KOPT-K1 (cell line): ENCODE measurements at regions not wholly inside any gene's neighbourhood (a gene's known extent, or its start where the extent isn't known, plus 50 kb on each side); places are given as distances from the start of the nearest gene placed in this dataset.
"Not testable (repeated sequence)": the region's sequence is repeated elsewhere in the genome, so short reads cannot be mapped to it uniquely, and the experiment has no call there.

Experiments
- H3K27ac ChIP-seq: fragments of 200-600 bp; sonication (generic); 2 replicates; pipeline ENCODE4 v1.5.1; 2016; ENCODE audit warnings: antibody characterized with exemption, mild to moderate bottlenecking, low read depth, low read length; ENCODE audit not compliant: poor library complexity, severe bottlenecking
- H3K36me3 ChIP-seq: fragments of 200-600 bp; sonication (generic); 2 replicates; pipeline ENCODE4 v1.5.1; 2017; ENCODE audit warnings: antibody characterized with exemption, mild to moderate bottlenecking, low read length, moderate library complexity; ENCODE audit not compliant: insufficient read depth
- H3K9me3 ChIP-seq: fragments of 200-600 bp; sonication (generic); 2 replicates; pipeline ENCODE4 v1.5.1; 2017; ENCODE audit warnings: antibody characterized with exemption, low read length, mild to moderate bottlenecking; ENCODE audit not compliant: insufficient read depth, poor library complexity, severe bottlenecking

DNA sequence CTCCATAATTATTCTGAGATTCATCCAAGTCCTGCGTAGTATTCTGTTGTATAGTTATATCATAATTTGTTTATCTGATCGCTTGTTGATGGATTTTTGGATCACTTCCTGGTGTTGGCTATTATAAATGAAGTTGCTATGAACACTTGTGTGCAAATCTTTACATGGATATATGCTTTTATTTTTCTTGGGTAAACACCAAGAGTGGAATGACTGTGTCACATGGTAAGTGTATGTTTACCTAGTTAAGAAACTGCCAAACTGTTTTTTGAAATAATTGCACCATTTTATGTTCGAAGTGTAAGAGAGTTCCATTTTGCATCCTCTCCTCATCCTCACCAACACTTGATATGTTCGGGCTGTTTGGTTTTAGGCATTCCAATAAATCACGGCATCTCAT, 360.4 kb upstream of the FRG2C start:
- H3K27ac ChIP-seq = no peak overlapping the region
- H3K36me3 ChIP-seq = no peaks in the 10 kb centered on the region
- no peaks in the 10 kb centered on the region for H3K9me3 ChIP-seq

DNA sequence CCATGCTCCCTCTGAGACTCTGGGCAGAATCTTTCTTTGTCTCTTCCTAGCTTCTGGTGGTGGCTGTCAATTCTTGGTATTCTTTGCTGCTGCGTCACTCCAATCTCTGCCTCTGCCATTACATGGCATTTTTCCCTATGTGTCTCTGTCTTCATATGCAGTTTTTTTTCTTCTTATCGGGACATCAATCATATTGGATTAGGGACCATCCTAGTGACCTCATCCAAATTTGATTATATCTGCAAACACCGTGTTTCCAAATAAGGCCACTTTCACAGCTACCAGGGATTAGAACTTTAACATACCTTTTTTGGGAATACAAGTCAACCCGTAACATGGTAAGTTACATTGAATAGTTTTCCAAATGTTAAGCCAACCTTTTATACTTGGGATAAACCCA, 358.2 kb upstream of the FRG2C start:
- H3K36me3 ChIP-seq = no peaks in the 10 kb centered on the region
- H3K27ac ChIP-seq = no peak overlapping the region
- no peaks in the 10 kb centered on the region for H3K9me3 ChIP-seq

DNA sequence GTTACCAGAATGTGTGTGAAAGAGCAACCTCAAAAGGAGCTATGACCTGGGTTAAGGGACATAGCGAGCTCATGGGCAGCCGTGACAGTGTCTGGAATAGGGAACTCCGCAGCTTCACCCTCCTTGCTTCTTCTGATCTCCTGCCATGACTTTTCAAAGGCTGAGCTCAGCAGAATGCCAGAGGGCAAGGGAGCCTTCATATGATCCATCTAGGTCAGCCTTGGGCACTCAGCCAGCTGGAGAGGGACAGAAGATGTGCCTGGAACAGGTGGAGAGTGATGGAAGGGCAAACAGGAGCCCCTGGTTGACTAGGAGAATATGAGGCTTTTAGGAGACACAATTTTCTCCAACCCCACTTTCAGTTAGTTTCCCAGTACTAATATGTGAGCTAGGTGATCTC, 352.8 kb upstream of the FRG2C start:
- not testable (repeated sequence) for H3K27ac ChIP-seq, H3K9me3 ChIP-seq, H3K36me3 ChIP-seq

DNA sequence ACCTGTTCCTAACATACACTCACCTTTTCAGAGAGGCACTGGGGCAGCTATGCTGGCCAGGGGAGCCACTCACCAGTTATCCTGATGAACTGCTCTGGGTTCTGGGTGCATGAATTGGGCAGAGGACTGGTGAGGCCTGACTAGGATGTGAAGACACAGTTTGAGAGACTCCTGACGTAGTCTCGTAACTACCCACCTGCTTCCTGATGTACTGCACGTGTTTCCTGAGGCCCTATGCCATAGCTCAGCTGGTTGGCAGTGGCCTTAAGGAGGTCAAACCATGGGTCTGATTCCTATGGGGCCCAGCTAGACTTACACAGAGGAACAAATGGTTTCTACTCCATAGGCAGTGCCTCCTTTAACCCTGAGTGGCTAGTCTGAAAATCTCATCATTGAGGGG, 351.7 kb upstream of the FRG2C start:
- H3K36me3 ChIP-seq, H3K27ac ChIP-seq, H3K9me3 ChIP-seq: not testable (repeated sequence)

DNA sequence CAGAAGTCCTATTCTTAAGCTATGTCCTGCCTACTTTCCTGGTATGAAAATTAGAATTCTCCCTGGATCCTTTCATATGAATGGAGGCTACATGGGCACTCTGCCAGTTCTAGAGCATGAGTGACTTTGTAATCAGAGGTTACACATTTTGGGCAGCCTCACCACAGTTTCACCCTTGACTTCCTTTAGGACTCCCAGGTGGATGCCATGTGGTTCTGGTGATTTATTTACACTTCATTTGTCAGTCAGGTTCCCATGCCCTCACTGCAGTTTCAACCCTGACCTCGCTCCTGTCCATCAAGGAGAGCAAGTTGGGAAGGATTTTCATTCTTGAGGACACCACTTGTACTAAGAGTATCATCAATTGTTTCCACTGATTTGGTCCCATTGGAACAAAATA, 344.4 kb upstream of the FRG2C start:
- not testable (repeated sequence) for H3K36me3 ChIP-seq, H3K9me3 ChIP-seq, H3K27ac ChIP-seq

DNA sequence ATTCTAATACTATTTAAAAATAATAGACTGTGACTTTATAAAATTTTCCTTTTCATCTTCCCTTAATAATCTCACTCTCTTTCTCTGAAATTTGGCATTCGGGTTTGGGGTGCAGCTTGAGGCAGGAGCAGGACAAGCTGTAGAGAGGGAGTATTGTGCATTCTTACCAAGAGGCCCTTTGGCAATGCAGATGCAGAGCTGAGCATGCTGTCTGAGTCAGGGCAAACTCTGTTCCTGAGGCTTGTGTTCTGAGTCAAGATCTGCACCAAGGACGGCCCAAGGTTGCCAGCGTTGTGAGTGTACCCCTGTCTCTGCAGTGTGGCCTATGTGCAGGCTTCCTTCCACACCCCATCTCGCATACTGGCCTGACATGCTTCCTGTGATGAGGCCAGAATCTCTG, 343.8 kb upstream of the FRG2C start:
- no peaks in the 10 kb centered on the region for H3K36me3 ChIP-seq
- no peak overlapping the region for H3K27ac ChIP-seq
- H3K9me3 ChIP-seq = no peaks in the 10 kb centered on the region

DNA sequence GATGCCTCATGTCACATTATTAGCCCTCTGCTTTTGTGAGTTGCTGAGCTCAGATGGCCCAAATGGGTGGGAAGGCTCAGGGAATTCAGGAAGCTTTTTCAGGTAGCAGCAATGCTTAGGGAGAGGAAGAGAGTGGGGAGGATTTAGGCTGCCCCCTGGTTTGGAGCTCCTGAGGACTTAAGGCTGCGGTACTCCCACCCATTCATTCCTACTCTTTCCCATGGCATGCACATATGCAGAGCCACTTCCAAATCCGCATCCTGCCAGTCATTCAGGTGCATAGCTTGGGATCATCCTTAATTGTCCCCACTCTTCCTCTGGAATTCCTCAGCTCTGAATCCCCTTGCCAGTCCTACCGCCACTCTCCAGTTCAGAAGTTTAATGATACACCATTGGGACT, 343.1 kb upstream of the FRG2C start:
- no peak overlapping the region for H3K27ac ChIP-seq
- H3K36me3 ChIP-seq = no peaks in the 10 kb centered on the region
- no peaks in the 10 kb centered on the region for H3K9me3 ChIP-seq

DNA sequence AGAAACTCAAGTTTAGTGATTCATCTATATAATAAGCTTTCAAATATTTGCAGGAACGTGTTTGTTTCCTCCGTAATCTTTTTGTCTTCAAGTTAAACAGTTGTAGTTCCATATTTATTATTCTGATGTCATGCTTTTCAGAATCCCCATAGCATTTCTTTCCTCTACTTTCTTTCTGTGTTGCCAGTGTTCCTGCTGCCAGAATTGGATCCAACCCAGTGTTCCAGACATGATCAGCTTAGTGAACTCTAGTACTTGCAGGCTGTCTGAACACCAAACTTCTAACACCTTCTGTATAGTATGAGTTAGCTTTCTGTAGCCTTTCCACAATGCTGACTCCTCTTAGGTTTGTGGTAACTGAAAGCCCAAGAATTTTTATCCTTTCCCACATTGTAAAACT, 340.2 kb upstream of the FRG2C start:
- H3K36me3 ChIP-seq, H3K9me3 ChIP-seq, H3K27ac ChIP-seq: not testable (repeated sequence)

DNA sequence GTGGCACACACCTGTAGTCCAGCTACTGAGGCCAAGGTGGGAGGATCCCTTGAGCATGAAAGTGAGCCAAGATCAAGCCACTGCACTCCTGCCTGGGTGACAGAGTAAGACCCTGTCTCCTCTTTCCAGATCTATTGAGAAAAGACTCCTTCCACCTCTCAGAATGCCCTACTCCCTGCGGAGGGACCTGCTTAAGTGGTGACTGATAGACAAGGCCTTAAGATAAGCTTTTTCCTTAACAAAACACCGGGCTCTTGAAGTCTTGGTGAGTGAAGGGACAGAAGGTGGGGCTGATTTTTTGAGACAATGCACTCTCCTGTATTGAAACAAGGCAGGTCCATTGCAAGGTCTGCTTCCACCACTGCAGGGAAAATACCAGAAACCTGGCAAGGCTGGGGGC, 338.4 kb upstream of the FRG2C start:
- H3K27ac ChIP-seq = no peak overlapping the region
- no peaks in the 10 kb centered on the region for H3K36me3 ChIP-seq
- H3K9me3 ChIP-seq = no peaks in the 10 kb centered on the region

DNA sequence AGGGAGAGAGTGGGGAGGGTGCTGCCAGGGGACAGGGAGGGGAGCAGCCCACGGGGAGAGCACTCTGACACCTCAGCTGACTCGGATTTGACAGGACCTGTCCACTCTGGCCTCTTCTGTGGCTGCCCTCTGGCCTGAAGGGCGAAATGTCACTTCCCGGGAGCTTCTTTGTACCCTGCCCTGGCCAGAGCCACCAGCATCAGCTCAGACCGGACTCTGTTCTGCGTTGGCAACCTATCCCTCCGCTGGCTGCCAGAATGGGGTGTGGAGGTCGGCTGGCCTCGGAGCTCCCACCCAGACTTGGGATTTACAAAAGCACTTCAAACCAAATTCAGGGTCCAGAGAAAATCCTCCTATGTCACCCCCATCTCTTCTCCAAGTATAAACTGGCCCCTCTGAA, 336.7 kb upstream of the FRG2C start:
- no peaks in the 10 kb centered on the region for H3K36me3 ChIP-seq
- no peak overlapping the region for H3K27ac ChIP-seq
- H3K9me3 ChIP-seq = no peaks in the 10 kb centered on the region

DNA sequence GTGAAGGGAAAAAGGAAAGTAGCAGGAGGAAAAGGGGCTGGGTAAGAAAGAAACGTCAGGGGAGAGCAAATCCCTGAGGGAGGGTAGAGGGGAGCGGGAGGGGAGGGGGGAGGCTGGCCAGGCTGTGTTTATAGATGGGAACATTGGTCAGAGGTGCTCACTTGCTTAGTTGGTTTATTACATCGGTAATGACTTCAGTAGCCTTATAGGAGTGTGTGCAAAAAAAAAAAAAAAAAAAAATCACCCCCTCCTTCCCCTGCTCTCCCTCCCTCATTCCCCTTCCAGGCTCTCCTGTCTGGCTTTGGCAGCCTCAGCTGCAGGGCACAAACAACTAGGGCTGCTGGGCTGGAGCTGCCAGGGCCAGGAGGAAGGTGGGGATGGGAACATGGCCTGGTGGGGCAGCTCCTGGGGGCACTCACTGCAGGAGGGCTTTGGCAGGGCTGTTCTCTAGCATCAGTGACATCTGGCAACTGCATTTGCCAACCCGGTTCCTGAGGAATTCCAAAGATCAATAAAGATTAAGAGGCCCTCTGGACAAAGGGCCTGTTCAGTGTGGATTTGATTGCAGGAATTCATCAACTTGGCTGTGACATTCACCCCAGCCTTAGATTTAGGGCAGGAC, 334.5 kb upstream of the FRG2C start:
- Histone ChIP-seq H3K9me3 (no peaks in the 10 kb centered on the region), H3K27ac (no peak overlapping the region), H3K36me3 (no peaks in the 10 kb centered on the region)

DNA sequence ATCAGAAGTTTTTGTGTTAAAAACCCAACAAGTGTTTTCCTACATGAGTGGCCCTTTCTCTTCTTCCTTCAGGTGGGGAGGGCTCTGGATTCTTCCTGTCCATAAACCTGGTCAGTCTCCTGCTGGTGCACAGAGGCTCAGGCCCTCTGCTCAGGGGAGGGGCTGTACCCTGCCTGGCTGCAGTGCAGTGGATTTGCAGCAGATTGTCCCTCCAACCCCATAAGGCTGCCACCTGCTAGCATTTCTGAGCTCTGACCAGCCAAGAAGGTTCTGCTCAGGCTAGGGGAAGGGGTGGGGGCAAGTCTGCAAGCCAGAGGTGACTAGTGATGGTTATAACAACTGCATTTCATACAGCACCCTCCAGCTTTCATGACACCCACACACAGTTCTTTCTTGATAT, 333.7 kb upstream of the FRG2C start:
- H3K9me3 ChIP-seq, H3K36me3 ChIP-seq, H3K27ac ChIP-seq: not testable (repeated sequence)

DNA sequence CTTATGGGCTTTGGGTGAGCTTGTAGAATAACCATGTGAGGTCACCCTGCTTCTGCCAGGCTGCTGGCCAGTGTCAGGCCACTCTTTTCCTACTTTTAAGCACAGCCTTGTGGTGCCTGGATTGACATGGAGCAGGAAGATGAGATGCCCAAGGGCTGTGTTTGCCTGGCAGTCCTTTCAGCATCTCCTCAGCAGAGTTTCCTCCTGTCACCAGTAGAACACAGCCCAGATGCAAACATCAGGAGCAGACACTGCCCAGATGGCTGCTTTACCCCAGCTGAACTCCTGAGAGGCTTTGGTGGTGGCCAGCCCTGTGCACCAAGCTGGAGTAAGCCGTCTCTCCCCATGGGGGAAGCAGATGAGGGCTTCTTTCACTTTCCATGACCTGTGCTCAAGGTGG, 332.0 kb upstream of the FRG2C start:
- not testable (repeated sequence) for H3K36me3 ChIP-seq, H3K27ac ChIP-seq, H3K9me3 ChIP-seq

DNA sequence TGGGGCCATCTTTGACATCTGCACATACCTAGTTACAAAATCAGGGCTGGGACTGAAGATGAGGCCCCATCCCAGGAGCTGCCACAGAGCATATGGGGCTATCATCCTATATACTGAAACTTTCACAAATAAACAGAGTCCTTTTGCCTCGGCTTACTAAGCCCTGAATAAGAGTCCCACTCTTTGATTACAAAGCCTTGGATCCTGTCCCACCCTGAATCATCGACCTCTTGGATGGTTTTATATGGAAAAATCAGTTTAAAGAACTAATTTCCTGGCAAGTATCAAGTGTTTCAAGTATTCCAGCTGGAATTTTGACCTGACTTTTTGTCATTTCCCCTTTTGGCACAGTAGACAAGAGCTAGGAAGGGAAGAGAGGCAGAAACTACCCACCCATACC, 331.3 kb upstream of the FRG2C start:
- no peak overlapping the region for H3K27ac ChIP-seq
- H3K9me3 ChIP-seq = no peaks in the 10 kb centered on the region

DNA sequence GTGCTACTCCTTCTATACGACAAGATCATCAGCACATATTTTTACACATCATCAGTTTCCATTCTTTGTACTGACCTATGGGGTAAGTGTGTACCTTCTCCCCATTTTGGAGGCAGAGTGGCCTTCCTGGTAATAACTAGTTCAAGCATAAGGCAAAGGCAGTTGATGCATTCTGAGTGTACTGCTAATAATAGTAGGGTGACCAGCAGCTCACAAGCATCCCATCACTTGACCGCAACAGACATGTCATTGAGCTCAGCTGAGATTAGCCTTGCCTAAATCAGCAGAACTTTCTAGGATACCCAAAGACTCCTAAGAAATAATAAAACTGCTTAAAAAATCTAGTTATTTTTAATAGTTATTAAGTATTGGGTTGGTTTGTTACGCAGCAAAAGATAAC, 329.8 kb upstream of the FRG2C start:
- no peak overlapping the region for H3K27ac ChIP-seq
- no peaks in the 10 kb centered on the region for H3K9me3 ChIP-seq
- H3K36me3 ChIP-seq = no peaks in the 10 kb centered on the region

More for the DNA sequence above, 331.3 kb upstream of the FRG2C start:
- H3K36me3 ChIP-seq = no peaks in the 10 kb centered on the region

DNA sequence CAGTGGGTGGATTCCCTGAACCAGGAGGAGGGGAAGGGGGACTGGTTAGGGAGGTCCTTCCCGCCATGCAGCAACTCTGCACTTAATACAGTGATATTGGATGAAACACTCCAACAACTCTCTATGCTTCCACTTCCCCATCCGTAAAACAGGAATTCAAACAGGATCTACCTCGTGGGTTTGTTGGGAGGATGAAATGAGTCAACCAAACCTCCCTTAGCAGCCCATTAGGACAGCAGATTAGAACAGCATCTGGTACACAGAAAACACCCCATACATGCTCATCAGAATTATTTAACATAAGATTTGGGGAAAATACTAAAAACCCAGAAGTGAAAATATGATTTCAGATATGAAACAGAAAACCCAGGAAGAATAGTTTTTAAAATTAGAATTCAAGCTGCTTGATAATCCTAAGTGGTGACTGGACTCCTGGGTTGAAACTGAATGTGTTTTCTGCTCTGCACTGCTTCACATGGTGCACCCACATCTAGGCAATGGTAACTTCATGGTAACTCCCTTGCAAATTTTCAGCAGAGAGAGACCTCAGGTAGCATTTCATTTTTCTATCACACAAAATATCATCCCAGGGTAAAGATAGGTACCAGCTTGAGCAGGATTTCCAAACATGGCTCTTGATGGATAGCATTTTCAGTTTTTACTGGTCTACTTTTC, 326.8 kb upstream of the FRG2C start:
- Histone ChIP-seq H3K9me3 (no peaks in the 10 kb centered on the region), H3K36me3 (no peaks in the 10 kb centered on the region), H3K27ac (no peak overlapping the region)
